Spleen (tissue), 7 donors: ENCODE measurements at regions not wholly inside any gene's neighbourhood (a gene's known extent, or its start where the extent isn't known, plus 50 kb on each side); places are given as distances from the start of the nearest gene placed in this dataset.

Experiments
- CTCF ChIP-seq, 11 experiments: fragments of 200-600 bp in 7 of 11; fragments of 450-650 bp in 4 of 11; sonication (generic) in 4 of 11; IDR thresholded peaks in 8 of 11; conservative IDR thresholded peaks in 3 of 11; 1 replicate in 7 of 11; 2 replicates in 4 of 11; pipeline versions ENCODE4 v1.4.0 to v1.8.0; 2016 to 2021; ENCODE audit warnings: antibody characterized with exemption in 11 of 11, inconsistent platforms in 4 of 11, mild to moderate bottlenecking in 1 of 11
- POLR2A ChIP-seq, 3 donors: fragments of 450-650 bp; IDR thresholded peaks; one replicate each; pipeline ENCODE4 v1.5.1; 2017; ENCODE audit warnings: antibody characterized with exemption in 3 of 3, mild to moderate bottlenecking in 1 of 3
- POLR2AphosphoS5 ChIP-seq, 3 donors: sonication (generic); formaldehyde crosslinking; IDR thresholded peaks; one replicate each; pipeline ENCODE4 v1.5.1; 2017; ENCODE audit warnings: antibody characterized with exemption in 3 of 3
- donor health status: DM: no; HTN: no; CAD: no; lungs with moderate emphysema.
- donor health status: DM: no; HTN: no; CAD: no.
- donor health status: DM: no; HTN: no; CAD: no.

- TF ChIP-seq CTCF (IDR thresholded peaks at IDR 0.05 in 8 of 11, conservative IDR thresholded peaks at IDR 0.05 in 3 of 11) (no peak), POLR2A (IDR thresholded peaks at IDR 0.05) (no peak), POLR2AphosphoS5 (IDR thresholded peaks at IDR 0.05) (no peak)
These were observed 633.1 kb upstream of the CHRM3 start for GRCh38 chr1:238753252-238753651.
